ENCODE measurements at regions not wholly inside any gene's neighbourhood (a gene's known extent, or its start where the extent isn't known, plus 50 kb on each side); places are given as distances from the start of the nearest gene placed in this dataset.

GRCh38 chr12:107436376-107436775, 249.2 kb upstream of the PWP1 start:
- DNase-seq (ENCODE audit: insufficient read length, low spot score) (no peak), FAIRE-seq (no peak)

GRCh38 chr12:107436836-107437235, 248.8 kb upstream of the PWP1 start:
- DNase-seq (ENCODE audit: insufficient read length, low spot score) (no peak), FAIRE-seq (no peak)

GRCh38 chr12:107437954-107438353, 247.6 kb upstream of the PWP1 start:
- FAIRE-seq (no peak), DNase-seq (ENCODE audit: insufficient read length, low spot score) (no peak)

GRCh38 chr12:107439026-107439738, 246.4 kb upstream of the PWP1 start:
- DNase-seq (ENCODE audit: insufficient read length, low spot score) (no peak), FAIRE-seq (no peak)

GRCh38 chr12:107440606-107441005, 245.0 kb upstream of the PWP1 start:
- FAIRE-seq (no peak), DNase-seq (ENCODE audit: insufficient read length, low spot score) (no peak)

GRCh38 chr12:107441665-107442300, 243.8 kb upstream of the PWP1 start:
- FAIRE-seq (no peak), DNase-seq (ENCODE audit: insufficient read length, low spot score) (no peak)

- FAIRE-seq (no peak), DNase-seq (ENCODE audit: insufficient read length, low spot score) (no peak)
These were observed 243.1 kb upstream of the PWP1 start for GRCh38 chr12:107442326-107442987.

- FAIRE-seq, result no peak
- no peak for DNase-seq (ENCODE audit: insufficient read length, low spot score)
These were observed 242.1 kb upstream of the PWP1 start for GRCh38 chr12:107443320-107444090.

GRCh38 chr12:107444771-107445170, 240.8 kb upstream of the PWP1 start:
- DNase-seq (ENCODE audit: insufficient read length, low spot score), result no peak
- FAIRE-seq, result no peak

- no peak for FAIRE-seq
- DNase-seq (ENCODE audit: insufficient read length, low spot score), result no peak
These were observed 239.1 kb upstream of the PWP1 start for GRCh38 chr12:107446476-107446875.

- FAIRE-seq (no peak), DNase-seq (ENCODE audit: insufficient read length, low spot score) (no peak)
These were observed 238.3 kb upstream of the PWP1 start for GRCh38 chr12:107447336-107447735.

- no peak for DNase-seq (ENCODE audit: insufficient read length, low spot score)
- no peak for FAIRE-seq
These were observed 237.4 kb upstream of the PWP1 start for GRCh38 chr12:107448198-107448597.

- no peak for FAIRE-seq
- DNase-seq (ENCODE audit: insufficient read length, low spot score), result no peak
These were observed 235.7 kb upstream of the PWP1 start for GRCh38 chr12:107449891-107450290.

GRCh38 chr12:107450541-107450940, 235.1 kb upstream of the PWP1 start:
- FAIRE-seq (no peak), DNase-seq (ENCODE audit: insufficient read length, low spot score) (no peak)

- DNase-seq (ENCODE audit: insufficient read length, low spot score) (no peak), FAIRE-seq (no peak)
These were observed 234.4 kb upstream of the PWP1 start for GRCh38 chr12:107451246-107451645.

- FAIRE-seq, result no peak
- DNase-seq (ENCODE audit: insufficient read length, low spot score), result no peak
These were observed 231.3 kb upstream of the PWP1 start for GRCh38 chr12:107454109-107454830.

- no peak for DNase-seq (ENCODE audit: insufficient read length, low spot score)
- no peak for FAIRE-seq
These were observed 228.2 kb upstream of the PWP1 start for GRCh38 chr12:107457362-107457935.

GRCh38 chr12:107458163-107458562, 227.4 kb upstream of the PWP1 start:
- no peak for FAIRE-seq

GRCh38 chr12:107458990-107459389, 226.6 kb upstream of the PWP1 start:
- FAIRE-seq (no peak), DNase-seq (ENCODE audit: insufficient read length, low spot score) (no peak)

More at GRCh38 chr12:107458163-107458562, 227.4 kb upstream of the PWP1 start:
- no peak for DNase-seq (ENCODE audit: insufficient read length, low spot score)

GRCh38 chr12:107459641-107460040, 226.0 kb upstream of the PWP1 start:
- FAIRE-seq (no peak), DNase-seq (ENCODE audit: insufficient read length, low spot score) (no peak)

All from GM19239 (cell line).